Neural cell (in vitro differentiated cells): ENCODE measurements at regions not wholly inside any gene's neighbourhood (a gene's known extent, or its start where the extent isn't known, plus 50 kb on each side); places are given as distances from the start of the nearest gene placed in this dataset.

Experiments
- H2AFZ ChIP-seq: fragments of 200-600, 300-800 bp; sonication (generic), shearing (Covaris generic); 2 replicates; pipeline ENCODE4 v1.6.0; 2014; ENCODE audit warnings: low read depth, mild to moderate bottlenecking, antibody characterized with exemption, low read length, moderate library complexity
- H3F3A ChIP-seq: fragments of 200-600 bp; shearing (Covaris generic); 2 replicates; pipeline ENCODE4 v1.6.1; 2016; ENCODE audit warnings: mild to moderate bottlenecking, moderate library complexity, mixed read lengths, antibody characterized with exemption, low read length; ENCODE audit not compliant: insufficient read depth, poor library complexity, severe bottlenecking
- H3K27ac ChIP-seq: fragments of 200-600, 300-800 bp; sonication (generic), shearing (Covaris generic); 2 replicates; pipeline ENCODE4 v1.5.1; 2014; ENCODE audit warnings: mild to moderate bottlenecking, low read length, moderate library complexity
- H3K27me3 ChIP-seq: fragments of 300-800, 200-600 bp; sonication (generic), shearing (Covaris generic); 2 replicates; pipeline ENCODE4 v1.6.0; 2014; ENCODE audit warnings: mild to moderate bottlenecking, low read depth, low read length, moderate library complexity; ENCODE audit not compliant: insufficient read depth
- H3K36me3 ChIP-seq: fragments of 300-800, 200-600 bp; sonication (generic), shearing (Covaris generic); 2 replicates; pipeline ENCODE4 v1.5.1; 2014; ENCODE audit warnings: mild to moderate bottlenecking, antibody characterized with exemption, low read length, moderate library complexity; ENCODE audit not compliant: insufficient read depth
- H3K4me2 ChIP-seq: fragments of 300-800, 200-600 bp; sonication (generic), shearing (Covaris generic); 2 replicates; pipeline ENCODE4 v1.6.0; 2014; ENCODE audit warnings: mild to moderate bottlenecking, low read length
- H3K4me3 ChIP-seq: fragments of 300-800, 200-600 bp; sonication (generic), shearing (Covaris generic); 2 replicates; pipeline ENCODE4 v1.5.1; 2014; ENCODE audit warnings: mild to moderate bottlenecking, low read length, moderate library complexity
- H3K79me2 ChIP-seq: fragments of 200-600 bp; shearing (Covaris generic); replicated peaks from 2 replicates; pipeline ENCODE4 v1.6.0; 2014; ENCODE audit warnings: mild to moderate bottlenecking, low read length, moderate library complexity; ENCODE audit not compliant: insufficient read depth
- H3K9ac ChIP-seq: fragments of 300-800, 200-600 bp; sonication (generic), shearing (Covaris generic); 2 replicates; pipeline ENCODE4 v1.6.1; 2016; ENCODE audit warnings: mild to moderate bottlenecking, low read length, mixed read lengths
- H3K9me2 ChIP-seq: fragments of 200-600 bp; shearing (Covaris generic); 2 replicates; pipeline ENCODE4 v1.6.1; 2016; ENCODE audit warnings: mild to moderate bottlenecking, low read length, mixed read lengths; ENCODE audit not compliant: insufficient read depth
- H3K9me3 ChIP-seq: fragments of 200-600, 300-800 bp; sonication (generic), shearing (Covaris generic); 2 replicates; pipeline ENCODE4 v1.6.1; 2016; ENCODE audit warnings: mild to moderate bottlenecking, mixed run types, low read length, moderate library complexity, mixed read lengths
- H4K20me1 ChIP-seq: fragments of 200-600 bp; shearing (Covaris generic); 2 replicates; pipeline ENCODE4 v1.6.1; 2016; ENCODE audit warnings: mild to moderate bottlenecking, mixed run types; ENCODE audit not compliant: insufficient read depth
- EP300 ChIP-seq: fragments of 450-650 bp; conservative IDR thresholded peaks from 2 replicates; pipeline ENCODE4 v1.6.1; 2014; ENCODE audit warnings: antibody characterized with exemption, mild to moderate bottlenecking, moderate library complexity; ENCODE audit not compliant: poor library complexity, severe bottlenecking
- EZH2 ChIP-seq: fragments of 200-600, 300-800 bp; shearing (Covaris generic), sonication (generic); IDR thresholded peaks from 2 replicates; pipeline ENCODE4 v1.6.1; 2014; ENCODE audit warnings: antibody characterized with exemption, low read length, borderline replicate concordance, mild to moderate bottlenecking; ENCODE audit not compliant: insufficient read depth, poor library complexity, severe bottlenecking
- MXI1 ChIP-seq: fragments of 450-650 bp; conservative IDR thresholded peaks from 2 replicates; pipeline ENCODE4 v1.6.1; 2014; ENCODE audit warnings: antibody characterized with exemption, mild to moderate bottlenecking; ENCODE audit not compliant: poor library complexity, severe bottlenecking
- POLR2AphosphoS5 ChIP-seq: IDR thresholded peaks from 2 replicates; pipeline ENCODE4 v1.6.1; 2012
- RAD21 ChIP-seq: fragments of 450-650 bp; conservative IDR thresholded peaks from 2 replicates; pipeline ENCODE4 v1.6.1; 2014; ENCODE audit warnings: antibody characterized with exemption, mild to moderate bottlenecking, moderate library complexity
- SMC3 ChIP-seq: fragments of 450-650 bp; conservative IDR thresholded peaks from 2 replicates; pipeline ENCODE4 v1.6.1; 2014; ENCODE audit warnings: antibody characterized with exemption, mild to moderate bottlenecking, moderate library complexity; ENCODE audit not compliant: poor library complexity
- TAF1 ChIP-seq: IDR thresholded peaks from 2 replicates; pipeline ENCODE4 v1.6.1; 2012; ENCODE audit warnings: low read depth
- TF ChIP-seq, protein P1 (sequence below): fragments of 450-650 bp; IDR thresholded peaks from 2 replicates; pipeline ENCODE4 v1.5.1; 2014; ENCODE audit warnings: antibody characterized with exemption, mild to moderate bottlenecking, moderate library complexity; ENCODE audit not compliant: poor library complexity, severe bottlenecking
- TF ChIP-seq, protein P2 (sequence below): IDR thresholded peaks from 2 replicates; pipeline ENCODE4 v1.6.1; 2012; ENCODE audit warnings: borderline replicate concordance

DNA sequence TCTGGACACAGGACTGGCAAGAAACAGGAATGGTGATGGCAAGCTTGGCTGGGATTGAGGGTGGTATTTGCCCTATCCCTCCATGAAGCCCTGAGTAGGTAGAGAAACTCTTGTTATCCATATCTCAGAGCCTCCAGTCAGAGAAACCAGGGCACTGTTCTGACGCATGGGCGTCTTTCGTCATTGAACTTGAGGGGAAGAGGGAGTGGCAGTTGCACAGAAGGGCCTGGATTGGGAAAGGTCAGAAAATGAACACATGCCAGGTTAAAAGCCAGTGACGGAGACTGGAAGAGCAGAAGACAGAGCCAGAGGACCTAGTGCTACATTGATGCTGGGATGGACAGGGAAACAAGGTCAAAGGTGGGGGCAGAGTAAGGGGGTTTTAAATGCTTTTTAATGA, 516.7 kb downstream of the PLPP3 start:
- Histone ChIP-seq H3K9ac (no peak overlapping the region), H3K27me3 (no peaks in the 10 kb centered on the region), H3K4me2 (no peak overlapping the region)

DNA sequence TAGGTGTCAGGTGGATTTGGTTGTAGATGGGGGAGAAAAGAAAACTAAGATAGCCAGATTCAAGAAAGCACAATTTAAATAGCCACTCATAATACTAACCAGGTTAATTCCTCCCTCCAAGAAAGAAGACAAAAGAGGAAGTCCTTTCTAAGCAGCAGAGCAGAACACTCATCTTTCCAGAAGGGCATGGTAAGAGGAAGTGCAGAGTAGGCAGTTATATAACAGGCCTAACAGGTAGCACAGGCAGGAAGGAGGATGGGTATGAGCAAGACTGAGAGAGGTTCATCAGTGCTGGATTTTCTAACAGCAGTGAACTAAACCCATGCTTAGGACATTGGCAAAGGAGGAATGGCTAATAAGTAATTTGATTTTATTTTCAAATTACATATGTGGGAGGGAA, 517.5 kb downstream of the PLPP3 start:
- Histone ChIP-seq H3K4me3 (no peak overlapping the region), H3K27me3 (no peaks in the 10 kb centered on the region), H3K27ac (no peak overlapping the region), H3K9ac (no peak overlapping the region), H3F3A (no peaks in the 10 kb centered on the region), H3K9me3 (no peaks in the 10 kb centered on the region), H3K36me3 (no peaks in the 10 kb centered on the region), H4K20me1 (no peaks in the 10 kb centered on the region), H2AFZ (no peak overlapping the region), H3K79me2 (no peaks in the 10 kb centered on the region), H3K9me2 (no peaks in the 10 kb centered on the region), H3K4me2 (no peak overlapping the region)
- TF ChIP-seq POLR2AphosphoS5 = no peak
- TF ChIP-seq EP300 = no peak
- TF ChIP-seq EZH2 = no peak
- TF ChIP-seq, protein P1, sequence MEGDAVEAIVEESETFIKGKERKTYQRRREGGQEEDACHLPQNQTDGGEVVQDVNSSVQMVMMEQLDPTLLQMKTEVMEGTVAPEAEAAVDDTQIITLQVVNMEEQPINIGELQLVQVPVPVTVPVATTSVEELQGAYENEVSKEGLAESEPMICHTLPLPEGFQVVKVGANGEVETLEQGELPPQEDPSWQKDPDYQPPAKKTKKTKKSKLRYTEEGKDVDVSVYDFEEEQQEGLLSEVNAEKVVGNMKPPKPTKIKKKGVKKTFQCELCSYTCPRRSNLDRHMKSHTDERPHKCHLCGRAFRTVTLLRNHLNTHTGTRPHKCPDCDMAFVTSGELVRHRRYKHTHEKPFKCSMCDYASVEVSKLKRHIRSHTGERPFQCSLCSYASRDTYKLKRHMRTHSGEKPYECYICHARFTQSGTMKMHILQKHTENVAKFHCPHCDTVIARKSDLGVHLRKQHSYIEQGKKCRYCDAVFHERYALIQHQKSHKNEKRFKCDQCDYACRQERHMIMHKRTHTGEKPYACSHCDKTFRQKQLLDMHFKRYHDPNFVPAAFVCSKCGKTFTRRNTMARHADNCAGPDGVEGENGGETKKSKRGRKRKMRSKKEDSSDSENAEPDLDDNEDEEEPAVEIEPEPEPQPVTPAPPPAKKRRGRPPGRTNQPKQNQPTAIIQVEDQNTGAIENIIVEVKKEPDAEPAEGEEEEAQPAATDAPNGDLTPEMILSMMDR = no peak
- TF ChIP-seq, protein P2, sequence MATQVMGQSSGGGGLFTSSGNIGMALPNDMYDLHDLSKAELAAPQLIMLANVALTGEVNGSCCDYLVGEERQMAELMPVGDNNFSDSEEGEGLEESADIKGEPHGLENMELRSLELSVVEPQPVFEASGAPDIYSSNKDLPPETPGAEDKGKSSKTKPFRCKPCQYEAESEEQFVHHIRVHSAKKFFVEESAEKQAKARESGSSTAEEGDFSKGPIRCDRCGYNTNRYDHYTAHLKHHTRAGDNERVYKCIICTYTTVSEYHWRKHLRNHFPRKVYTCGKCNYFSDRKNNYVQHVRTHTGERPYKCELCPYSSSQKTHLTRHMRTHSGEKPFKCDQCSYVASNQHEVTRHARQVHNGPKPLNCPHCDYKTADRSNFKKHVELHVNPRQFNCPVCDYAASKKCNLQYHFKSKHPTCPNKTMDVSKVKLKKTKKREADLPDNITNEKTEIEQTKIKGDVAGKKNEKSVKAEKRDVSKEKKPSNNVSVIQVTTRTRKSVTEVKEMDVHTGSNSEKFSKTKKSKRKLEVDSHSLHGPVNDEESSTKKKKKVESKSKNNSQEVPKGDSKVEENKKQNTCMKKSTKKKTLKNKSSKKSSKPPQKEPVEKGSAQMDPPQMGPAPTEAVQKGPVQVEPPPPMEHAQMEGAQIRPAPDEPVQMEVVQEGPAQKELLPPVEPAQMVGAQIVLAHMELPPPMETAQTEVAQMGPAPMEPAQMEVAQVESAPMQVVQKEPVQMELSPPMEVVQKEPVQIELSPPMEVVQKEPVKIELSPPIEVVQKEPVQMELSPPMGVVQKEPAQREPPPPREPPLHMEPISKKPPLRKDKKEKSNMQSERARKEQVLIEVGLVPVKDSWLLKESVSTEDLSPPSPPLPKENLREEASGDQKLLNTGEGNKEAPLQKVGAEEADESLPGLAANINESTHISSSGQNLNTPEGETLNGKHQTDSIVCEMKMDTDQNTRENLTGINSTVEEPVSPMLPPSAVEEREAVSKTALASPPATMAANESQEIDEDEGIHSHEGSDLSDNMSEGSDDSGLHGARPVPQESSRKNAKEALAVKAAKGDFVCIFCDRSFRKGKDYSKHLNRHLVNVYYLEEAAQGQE = no peak
- TF ChIP-seq SMC3 = no peak
- TF ChIP-seq MXI1 = no peak
- no peak for TF ChIP-seq TAF1
- no peak for TF ChIP-seq RAD21

More for the DNA sequence above, 516.7 kb downstream of the PLPP3 start:
- Histone ChIP-seq H3K79me2 (no peaks in the 10 kb centered on the region), H3K4me3 (no peak overlapping the region), H3K36me3 (no peaks in the 10 kb centered on the region), H2AFZ (no peak overlapping the region), H4K20me1 (no peaks in the 10 kb centered on the region), H3F3A (no peaks in the 10 kb centered on the region), H3K27ac (no peak overlapping the region), H3K9me3 (no peaks in the 10 kb centered on the region), H3K9me2 (no peaks in the 10 kb centered on the region)
- no peak for TF ChIP-seq POLR2AphosphoS5
- no peak for TF ChIP-seq RAD21
- TF ChIP-seq EZH2 = no peak
- TF ChIP-seq, protein P2 = no peak
- no peak for TF ChIP-seq SMC3
- no peak for TF ChIP-seq MXI1
- TF ChIP-seq, protein P1 = no peak
- TF ChIP-seq EP300 = no peak
- TF ChIP-seq TAF1 = no peak
